ENCODE measurements at regions not wholly inside any gene's neighbourhood (a gene's known extent, or its start where the extent isn't known, plus 50 kb on each side); places are given as distances from the start of the nearest gene placed in this dataset.

DNA sequence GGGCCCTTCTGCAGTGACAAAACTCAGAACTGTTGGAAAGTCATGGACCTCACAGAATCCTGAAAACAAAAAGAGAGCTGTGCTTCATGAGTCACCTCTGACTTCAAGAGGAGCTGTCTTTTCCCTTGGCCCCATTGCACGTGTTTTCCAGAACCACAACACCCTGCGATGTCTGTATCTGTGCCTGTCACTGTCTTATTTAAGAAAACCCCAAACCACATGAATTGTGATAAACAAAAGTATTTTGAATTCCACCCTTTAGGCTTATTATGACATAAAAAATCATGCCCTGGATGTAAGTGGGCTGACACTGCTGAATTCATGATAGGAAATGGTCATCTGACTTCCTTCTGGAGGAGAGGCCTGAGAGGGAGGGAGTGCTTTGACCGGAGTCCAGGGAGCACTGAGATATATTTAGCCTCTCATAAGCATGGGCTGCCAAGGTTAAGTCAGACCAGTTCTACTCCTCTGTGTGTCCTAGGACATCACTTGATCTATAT, 96.4 kb upstream of the DUSP22 start:
- TF ChIP-seq, protein P1, sequence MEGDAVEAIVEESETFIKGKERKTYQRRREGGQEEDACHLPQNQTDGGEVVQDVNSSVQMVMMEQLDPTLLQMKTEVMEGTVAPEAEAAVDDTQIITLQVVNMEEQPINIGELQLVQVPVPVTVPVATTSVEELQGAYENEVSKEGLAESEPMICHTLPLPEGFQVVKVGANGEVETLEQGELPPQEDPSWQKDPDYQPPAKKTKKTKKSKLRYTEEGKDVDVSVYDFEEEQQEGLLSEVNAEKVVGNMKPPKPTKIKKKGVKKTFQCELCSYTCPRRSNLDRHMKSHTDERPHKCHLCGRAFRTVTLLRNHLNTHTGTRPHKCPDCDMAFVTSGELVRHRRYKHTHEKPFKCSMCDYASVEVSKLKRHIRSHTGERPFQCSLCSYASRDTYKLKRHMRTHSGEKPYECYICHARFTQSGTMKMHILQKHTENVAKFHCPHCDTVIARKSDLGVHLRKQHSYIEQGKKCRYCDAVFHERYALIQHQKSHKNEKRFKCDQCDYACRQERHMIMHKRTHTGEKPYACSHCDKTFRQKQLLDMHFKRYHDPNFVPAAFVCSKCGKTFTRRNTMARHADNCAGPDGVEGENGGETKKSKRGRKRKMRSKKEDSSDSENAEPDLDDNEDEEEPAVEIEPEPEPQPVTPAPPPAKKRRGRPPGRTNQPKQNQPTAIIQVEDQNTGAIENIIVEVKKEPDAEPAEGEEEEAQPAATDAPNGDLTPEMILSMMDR (conservative IDR thresholded peaks at IDR 0.05; ENCODE audit: low read depth, low read length) = no peak
- TF ChIP-seq EZH2 (IDR thresholded peaks at IDR 0.05; ENCODE audit: borderline replicate concordance, low read depth, low read length, poor library complexity, severe bottlenecking) = no peak

All from A673 (cell line).